ENCODE measurements at regions not wholly inside any gene's neighbourhood (a gene's known extent, or its start where the extent isn't known, plus 50 kb on each side); places are given as distances from the start of the nearest gene placed in this dataset.
"Not testable (repeated sequence)": the region's sequence is repeated elsewhere in the genome, so short reads cannot be mapped to it uniquely, and the experiment has no call there.

DNA sequence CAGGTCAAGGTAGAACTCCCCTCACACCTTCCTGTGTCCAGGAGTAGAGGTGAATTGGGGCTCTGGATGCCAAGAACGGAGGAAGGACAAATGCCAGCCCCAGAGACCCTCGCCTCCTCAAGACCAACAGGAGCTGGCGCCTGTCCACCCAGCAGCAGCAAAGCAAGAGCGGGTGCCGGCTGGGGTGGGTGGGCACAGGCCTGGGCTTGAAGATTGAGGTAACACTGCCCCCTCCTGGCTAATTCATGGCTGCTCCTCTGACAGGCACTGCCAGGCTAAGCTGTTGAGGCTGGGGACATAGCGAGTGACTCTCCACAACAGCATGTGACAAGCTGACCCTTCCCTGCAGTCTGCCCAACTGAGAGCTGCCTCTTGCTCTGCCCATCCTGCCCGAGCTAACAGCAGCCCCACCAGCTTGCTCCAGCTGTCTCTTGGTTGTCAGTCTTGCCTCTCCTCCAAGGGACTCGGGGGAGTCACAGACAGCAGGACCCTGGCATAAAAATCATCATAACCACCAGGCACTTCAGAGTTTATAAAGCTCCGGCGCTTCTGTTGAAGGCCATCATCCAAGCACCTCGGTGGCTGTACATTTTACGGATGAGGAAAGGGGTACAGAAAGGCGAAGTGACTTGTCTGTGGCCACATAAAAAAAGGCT lies 202.3 kb downstream of the TBC1D2B start:
- TF ChIP-seq, protein P1, sequence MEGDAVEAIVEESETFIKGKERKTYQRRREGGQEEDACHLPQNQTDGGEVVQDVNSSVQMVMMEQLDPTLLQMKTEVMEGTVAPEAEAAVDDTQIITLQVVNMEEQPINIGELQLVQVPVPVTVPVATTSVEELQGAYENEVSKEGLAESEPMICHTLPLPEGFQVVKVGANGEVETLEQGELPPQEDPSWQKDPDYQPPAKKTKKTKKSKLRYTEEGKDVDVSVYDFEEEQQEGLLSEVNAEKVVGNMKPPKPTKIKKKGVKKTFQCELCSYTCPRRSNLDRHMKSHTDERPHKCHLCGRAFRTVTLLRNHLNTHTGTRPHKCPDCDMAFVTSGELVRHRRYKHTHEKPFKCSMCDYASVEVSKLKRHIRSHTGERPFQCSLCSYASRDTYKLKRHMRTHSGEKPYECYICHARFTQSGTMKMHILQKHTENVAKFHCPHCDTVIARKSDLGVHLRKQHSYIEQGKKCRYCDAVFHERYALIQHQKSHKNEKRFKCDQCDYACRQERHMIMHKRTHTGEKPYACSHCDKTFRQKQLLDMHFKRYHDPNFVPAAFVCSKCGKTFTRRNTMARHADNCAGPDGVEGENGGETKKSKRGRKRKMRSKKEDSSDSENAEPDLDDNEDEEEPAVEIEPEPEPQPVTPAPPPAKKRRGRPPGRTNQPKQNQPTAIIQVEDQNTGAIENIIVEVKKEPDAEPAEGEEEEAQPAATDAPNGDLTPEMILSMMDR (conservative IDR thresholded peaks at IDR 0.05 in 1 of 2, IDR thresholded peaks at IDR 0.05 in 1 of 2; ENCODE audit: low read depth in 1 of 2, low read length in 2 of 2) = peak; percentile 32 to 56

DNA sequence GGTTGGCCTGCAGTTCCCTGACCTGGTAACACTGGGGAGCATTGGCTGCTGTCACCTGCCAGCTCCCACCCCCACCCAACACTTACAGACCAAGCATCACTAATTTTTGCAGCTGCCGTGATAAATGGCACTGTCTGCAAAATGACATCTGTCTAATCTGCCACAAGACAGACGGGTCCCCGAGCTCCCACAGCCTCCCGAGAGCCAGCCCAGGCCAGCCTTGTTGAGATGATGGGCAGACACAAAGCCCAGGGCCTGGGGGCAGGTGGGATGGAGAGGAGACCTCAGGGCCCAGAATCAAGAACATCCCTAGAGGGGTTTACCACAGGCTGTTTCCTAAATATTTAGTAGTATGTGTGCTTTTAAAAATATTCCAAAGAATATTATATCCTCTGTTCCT lies 203.4 kb downstream of the TBC1D2B start:
- Histone ChIP-seq H3K4me2 (ENCODE audit: extremely low read depth, insufficient read depth, low read length) (no peak overlapping the region), H2AFZ (ENCODE audit: low read length) (no peak overlapping the region), H3K9ac (ENCODE audit: insufficient read depth, low read length) (no peak overlapping the region), H4K20me1 (ENCODE audit: control insufficient read depth, extremely low read depth, insufficient read depth, low read length) (no peaks in the 10 kb centered on the region), H3K27ac (ENCODE audit: insufficient read depth, low read length) (no peak overlapping the region), H3K79me2 (ENCODE audit: control insufficient read depth, insufficient read depth, low read length) (no peaks in the 10 kb centered on the region), H3K4me3 (replicated peaks in 1 of 4; ENCODE audit: control extremely low read depth in 1 of 4, insufficient read depth in 1 of 4, low read depth in 3 of 4, low read length in 4 of 4) (no peak overlapping the region), H3K9me3 (ENCODE audit: control insufficient read depth, insufficient read depth, low read depth, low read length) (no peaks in the 10 kb centered on the region), H3K27me3 (ENCODE audit: control insufficient read depth, insufficient read depth, low read length) (no peaks in the 10 kb centered on the region), H3K4me1 (ENCODE audit: control insufficient read depth, extremely low read depth, insufficient read depth, low read length) (no peaks in the 10 kb centered on the region), H3K36me3 (ENCODE audit: control insufficient read depth, insufficient read depth, low read length) (no peaks in the 10 kb centered on the region)
- no peak for DNase-seq (ENCODE audit: low read depth in 2 of 2)
- no peak for TF ChIP-seq EZH2 (IDR thresholded peaks at IDR 0.05; ENCODE audit: low read length, missing control alignments)
- TF ChIP-seq, protein P1 (conservative IDR thresholded peaks at IDR 0.05 in 1 of 2, IDR thresholded peaks at IDR 0.05 in 1 of 2; ENCODE audit: low read depth in 1 of 2, low read length in 2 of 2) = no peak

More for the DNA sequence above, 202.3 kb downstream of the TBC1D2B start:
- H3K9ac ChIP-seq (ENCODE audit: insufficient read depth, low read length); H4K20me1 ChIP-seq (ENCODE audit: control insufficient read depth, extremely low read depth, insufficient read depth, low read length); H3K4me1 ChIP-seq (ENCODE audit: control insufficient read depth, extremely low read depth, insufficient read depth, low read length); H2AFZ ChIP-seq (ENCODE audit: low read length); H3K9me3 ChIP-seq (ENCODE audit: control insufficient read depth, insufficient read depth, low read depth, low read length); H3K36me3 ChIP-seq (ENCODE audit: control insufficient read depth, insufficient read depth, low read length); H3K4me2 ChIP-seq (ENCODE audit: extremely low read depth, insufficient read depth, low read length); H3K79me2 ChIP-seq (ENCODE audit: control insufficient read depth, insufficient read depth, low read length); H3K27ac ChIP-seq (ENCODE audit: insufficient read depth, low read length); H3K4me3 ChIP-seq (replicated peaks in 1 of 4; ENCODE audit: control extremely low read depth in 1 of 4, insufficient read depth in 1 of 4, low read depth in 3 of 4, low read length in 4 of 4); H3K27me3 ChIP-seq (ENCODE audit: control insufficient read depth, insufficient read depth, low read length): not testable (repeated sequence)
- peak; percentile 45 to 46 for DNase-seq (ENCODE audit: low read depth in 2 of 2)

DNA sequence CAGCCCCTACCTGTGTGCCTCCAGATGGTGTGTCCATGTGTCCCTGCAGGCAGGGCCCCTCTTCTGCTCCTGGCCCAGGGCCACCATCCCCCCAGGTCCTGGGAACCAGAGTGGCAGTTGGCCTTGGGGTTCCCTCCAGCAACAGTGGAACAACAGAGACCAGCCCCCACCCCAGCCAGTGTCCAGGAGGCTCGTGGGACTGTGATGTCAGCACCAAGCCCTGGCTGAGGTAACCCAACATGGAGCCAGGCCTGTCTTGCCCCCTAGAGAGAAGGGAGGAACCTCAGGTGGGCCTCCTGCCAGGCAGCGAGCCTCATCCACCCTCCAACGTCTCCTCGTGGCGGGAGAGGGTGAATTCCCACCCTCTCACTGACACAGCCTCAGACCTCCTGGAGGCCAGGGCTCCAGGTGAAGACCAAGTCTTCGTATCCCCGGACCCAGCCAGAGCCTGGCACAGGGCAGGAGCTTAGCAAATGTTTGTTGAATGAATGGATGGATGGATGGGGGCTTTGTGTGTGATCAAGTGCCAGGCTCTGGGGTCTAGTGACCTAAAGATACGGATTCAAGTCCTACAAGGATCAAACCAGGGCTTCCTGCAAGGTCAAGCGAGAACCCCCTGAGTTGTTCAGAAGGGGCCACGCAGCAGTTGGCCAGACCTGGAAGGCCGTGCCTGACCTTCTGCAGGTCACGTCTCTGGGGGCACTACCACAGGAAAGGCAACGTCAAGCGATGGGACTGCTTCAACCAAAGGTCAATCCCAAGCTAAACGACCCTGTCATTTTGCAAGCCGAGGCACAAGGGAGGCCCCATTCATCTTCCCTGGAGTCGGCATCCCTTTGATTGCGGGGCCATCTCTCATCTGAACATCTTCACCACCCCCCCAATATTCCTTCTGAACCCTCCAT lies 204.7 kb downstream of the TBC1D2B start:
- H3K27ac ChIP-seq (ENCODE audit: insufficient read depth, low read length); H2AFZ ChIP-seq (ENCODE audit: low read length); DNase-seq (ENCODE audit: low read depth in 2 of 2); H3K4me2 ChIP-seq (ENCODE audit: extremely low read depth, insufficient read depth, low read length); H3K79me2 ChIP-seq (ENCODE audit: control insufficient read depth, insufficient read depth, low read length); H3K9ac ChIP-seq (ENCODE audit: insufficient read depth, low read length); H3K4me3 ChIP-seq (replicated peaks in 1 of 4; ENCODE audit: control extremely low read depth in 1 of 4, insufficient read depth in 1 of 4, low read depth in 3 of 4, low read length in 4 of 4); H3K27me3 ChIP-seq (ENCODE audit: control insufficient read depth, insufficient read depth, low read length); H3K36me3 ChIP-seq (ENCODE audit: control insufficient read depth, insufficient read depth, low read length); H3K9me3 ChIP-seq (ENCODE audit: control insufficient read depth, insufficient read depth, low read depth, low read length); H3K4me1 ChIP-seq (ENCODE audit: control insufficient read depth, extremely low read depth, insufficient read depth, low read length); H4K20me1 ChIP-seq (ENCODE audit: control insufficient read depth, extremely low read depth, insufficient read depth, low read length): not testable (repeated sequence)
